IPS-20b (cell line): ENCODE measurements at regions not wholly inside any gene's neighbourhood (a gene's known extent, or its start where the extent isn't known, plus 50 kb on each side); places are given as distances from the start of the nearest gene placed in this dataset.

Experiments
- H3K27ac ChIP-seq: one replicate; pipeline ENCODE4 v1.5.1; 2013; ENCODE audit warnings: low read length
- H3K27me3 ChIP-seq: 2 replicates; pipeline ENCODE4 v1.6.1; 2013; ENCODE audit warnings: mild to moderate bottlenecking, low read length, inconsistent platforms; ENCODE audit not compliant: insufficient read depth
- H3K36me3 ChIP-seq: 2 replicates; pipeline ENCODE4 v1.6.1; 2013; ENCODE audit warnings: low read depth, mild to moderate bottlenecking, inconsistent platforms, low read length, moderate library complexity; ENCODE audit not compliant: insufficient read depth
- H3K4me1 ChIP-seq: 2 replicates; pipeline ENCODE4 v1.6.1; 2013; ENCODE audit warnings: mild to moderate bottlenecking, control low read depth, inconsistent platforms, low read length, moderate library complexity; ENCODE audit not compliant: insufficient read depth
- H3K4me3 ChIP-seq: 2 replicates; pipeline ENCODE4 v1.5.1; 2013; ENCODE audit warnings: mild to moderate bottlenecking, low read length, inconsistent platforms
- H3K9ac ChIP-seq: 2 replicates; pipeline ENCODE4 v1.6.1; 2013; ENCODE audit warnings: low read depth, mild to moderate bottlenecking, inconsistent platforms, low read length, moderate library complexity
- H3K9me3 ChIP-seq: 2 replicates; pipeline ENCODE4 v1.6.1; 2013; ENCODE audit warnings: mild to moderate bottlenecking, low read depth, low read length, inconsistent platforms; ENCODE audit not compliant: insufficient read depth

- no peaks in the 10 kb centered on the region for H3K27me3 ChIP-seq
- no peak overlapping the region for H3K27ac ChIP-seq
- no peaks in the 10 kb centered on the region for H3K36me3 ChIP-seq
- H3K4me1 ChIP-seq = no peaks in the 10 kb centered on the region; the same call in 1 of the 2 replicates
- no peak overlapping the region for H3K9ac ChIP-seq
- no peaks in the 10 kb centered on the region for H3K9me3 ChIP-seq
- no peak overlapping the region for H3K4me3 ChIP-seq
Observed at GRCh38 chr13:37379841-37380240, 218.7 kb downstream of the POSTN start.

GRCh38 chr13:37375724-37376123 is 222.8 kb downstream of the POSTN start:
- Histone ChIP-seq H3K9ac (no peak overlapping the region), H3K4me3 (no peak overlapping the region), H3K9me3 (no peaks in the 10 kb centered on the region), H3K4me1 (no peaks in the 10 kb centered on the region), H3K27me3 (no peaks in the 10 kb centered on the region), H3K27ac (no peak overlapping the region), H3K36me3 (no peaks in the 10 kb centered on the region)

DNA sequence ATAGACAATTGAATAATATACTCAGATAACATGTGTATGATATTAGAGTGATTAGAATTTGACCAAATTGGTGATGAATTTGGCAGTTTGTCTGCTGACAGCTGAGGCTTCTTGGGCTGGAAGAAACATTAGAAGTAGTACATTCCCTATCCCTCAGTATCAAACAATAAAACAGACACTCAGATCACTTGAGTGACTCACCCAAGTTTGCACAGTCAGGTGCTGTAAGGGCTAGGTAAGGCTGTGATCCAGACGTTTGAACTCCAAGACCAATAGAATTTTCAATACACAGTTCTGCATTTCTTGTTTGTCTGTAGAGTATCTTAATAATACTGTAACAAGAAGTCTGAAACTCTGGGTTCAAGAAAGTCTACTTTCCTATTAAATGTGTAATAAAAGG is 223.5 kb downstream of the POSTN start:
- H3K9me3 ChIP-seq = no peaks in the 10 kb centered on the region
- no peak overlapping the region for H3K27ac ChIP-seq
- no peak overlapping the region for H3K9ac ChIP-seq
- no peaks in the 10 kb centered on the region for H3K36me3 ChIP-seq
- no peaks in the 10 kb centered on the region for H3K4me1 ChIP-seq
- no peaks in the 10 kb centered on the region for H3K27me3 ChIP-seq
- no peak overlapping the region for H3K4me3 ChIP-seq

GRCh38 chr13:37369616-37370015 is 229.0 kb downstream of the POSTN start:
- no peaks in the 10 kb centered on the region for H3K9me3 ChIP-seq
- H3K4me3 ChIP-seq = no peak overlapping the region
- H3K9ac ChIP-seq = no peak overlapping the region
- no peak overlapping the region for H3K27ac ChIP-seq
- no peaks in the 10 kb centered on the region for H3K4me1 ChIP-seq
- H3K36me3 ChIP-seq = no peaks in the 10 kb centered on the region
- H3K27me3 ChIP-seq = no peaks in the 10 kb centered on the region

DNA sequence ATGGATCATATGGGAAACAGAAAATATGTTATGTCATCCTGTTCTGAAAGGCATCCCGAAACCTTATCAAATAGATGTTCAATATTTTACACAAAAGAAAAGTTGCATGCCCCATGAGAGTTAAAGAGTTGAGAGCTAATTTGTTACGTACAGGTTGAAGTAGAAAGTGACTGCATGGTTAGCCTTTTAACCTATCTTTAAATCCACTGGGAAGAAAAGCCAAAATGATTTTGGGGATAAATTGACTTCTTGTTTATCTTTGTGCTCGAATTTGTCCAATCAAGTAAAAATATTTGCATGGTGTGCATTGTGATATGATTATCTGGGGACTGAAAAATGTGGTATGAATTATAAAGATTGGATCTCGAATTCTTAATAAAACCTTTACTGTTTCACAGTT is 230.1 kb downstream of the POSTN start:
- Histone ChIP-seq H3K36me3 (no peaks in the 10 kb centered on the region), H3K9me3 (no peaks in the 10 kb centered on the region), H3K4me1 (no peaks in the 10 kb centered on the region), H3K27me3 (no peaks in the 10 kb centered on the region), H3K9ac (no peak overlapping the region), H3K4me3 (no peak overlapping the region), H3K27ac (no peak overlapping the region)

DNA sequence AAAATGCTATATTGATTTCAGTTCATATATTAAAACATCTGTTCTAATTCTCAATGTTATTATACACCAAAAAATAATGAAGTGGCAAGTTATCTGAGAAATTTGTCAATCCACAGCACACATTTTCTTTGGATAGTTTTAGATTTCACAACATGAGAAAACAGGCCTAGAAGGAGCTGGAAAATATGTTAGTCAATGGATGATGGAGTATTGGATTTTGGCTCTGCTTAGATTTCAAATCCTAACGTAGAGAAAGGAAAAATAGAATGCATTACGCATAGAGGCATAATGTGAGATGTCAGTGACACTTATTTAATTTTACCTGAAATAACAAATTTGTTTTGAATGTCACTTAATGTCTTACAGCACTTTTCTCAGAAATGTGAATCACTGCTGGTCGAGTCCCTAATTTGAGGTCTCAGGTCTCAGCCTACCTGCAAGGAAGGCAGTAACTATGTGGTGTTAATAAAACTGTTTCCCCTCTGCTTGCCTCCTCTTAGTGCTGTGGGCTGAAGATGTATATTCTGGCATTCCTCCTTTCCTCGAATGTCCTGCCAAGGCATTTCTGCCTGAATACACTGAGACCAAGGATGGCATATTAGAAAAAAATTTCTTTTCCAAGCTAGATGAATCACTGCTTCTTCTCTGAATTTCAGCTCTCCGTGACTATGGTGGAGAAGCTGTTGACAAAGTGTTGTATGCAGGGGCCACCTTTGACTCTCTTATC is 232.4 kb downstream of the POSTN start:
- Histone ChIP-seq H3K27me3 (no peaks in the 10 kb centered on the region), H3K36me3 (no peaks in the 10 kb centered on the region), H3K4me3 (no peak overlapping the region), H3K27ac (no peak overlapping the region), H3K9me3 (no peaks in the 10 kb centered on the region), H3K4me1 (no peaks in the 10 kb centered on the region), H3K9ac (no peak overlapping the region)

DNA sequence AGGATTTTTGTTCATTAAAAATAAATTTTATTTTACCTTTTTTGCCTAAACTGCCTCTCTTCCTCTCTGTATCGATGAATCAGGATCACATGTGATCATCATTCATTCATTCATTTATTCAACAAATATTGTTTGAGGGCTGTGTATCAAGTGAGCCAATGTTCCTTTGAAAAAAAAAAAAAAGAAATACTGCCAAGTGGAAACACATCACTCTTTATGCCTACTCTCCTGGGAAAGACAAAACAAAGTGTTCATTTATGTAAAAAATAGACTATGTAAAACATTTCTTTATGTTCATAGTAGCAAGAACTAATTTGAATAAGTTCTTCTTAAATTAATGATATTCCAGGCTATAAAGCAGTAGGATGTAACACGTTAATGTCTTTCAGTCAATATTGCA is 233.1 kb downstream of the POSTN start:
- no peak overlapping the region for H3K27ac ChIP-seq
- H3K4me3 ChIP-seq = no peak overlapping the region
- no peaks in the 10 kb centered on the region for H3K36me3 ChIP-seq
- no peak overlapping the region for H3K9ac ChIP-seq
- H3K9me3 ChIP-seq = no peaks in the 10 kb centered on the region
- no peaks in the 10 kb centered on the region for H3K4me1 ChIP-seq
- no peaks in the 10 kb centered on the region for H3K27me3 ChIP-seq

DNA sequence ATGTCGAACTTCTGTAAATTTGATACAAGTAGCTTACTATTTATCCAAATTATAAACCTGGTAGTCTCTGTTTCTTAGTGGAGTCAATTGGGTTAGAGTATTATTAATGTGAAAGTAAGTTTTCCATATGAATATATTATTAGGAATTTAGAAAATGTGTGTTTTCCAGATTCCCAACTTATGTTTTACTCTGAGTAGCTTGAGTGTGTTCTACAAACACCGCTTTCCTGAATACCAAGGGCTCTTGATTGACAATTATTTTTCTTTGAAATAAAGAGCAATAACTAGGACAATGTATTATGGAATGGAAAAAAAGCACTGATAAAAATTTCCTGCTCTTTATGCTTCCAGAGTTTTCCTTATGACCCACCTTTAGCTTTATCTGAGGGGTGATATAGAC is 233.6 kb downstream of the POSTN start:
- Histone ChIP-seq H3K9ac (no peak overlapping the region), H3K9me3 (no peaks in the 10 kb centered on the region), H3K4me1 (no peaks in the 10 kb centered on the region), H3K36me3 (no peaks in the 10 kb centered on the region), H3K4me3 (no peak overlapping the region), H3K27me3 (no peaks in the 10 kb centered on the region), H3K27ac (no peak overlapping the region)

DNA sequence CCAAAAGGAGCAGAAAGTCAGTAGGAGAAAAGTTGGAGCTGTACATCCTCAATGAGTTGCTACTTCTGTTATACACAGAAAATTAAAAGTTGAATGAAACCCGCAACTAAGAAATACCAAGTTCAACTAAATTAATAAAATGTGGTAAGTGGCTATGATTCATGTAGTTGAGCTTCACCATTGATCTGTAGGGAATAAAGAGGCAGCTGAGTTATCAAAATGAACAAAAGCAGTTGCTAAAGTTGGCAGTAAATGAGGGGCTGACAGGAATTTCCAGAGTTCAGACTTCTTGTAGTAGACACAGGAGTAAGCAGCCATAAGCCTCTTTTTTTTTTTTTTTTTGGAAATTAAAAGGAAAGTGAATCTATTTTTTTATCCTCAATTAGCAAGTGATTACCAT is 234.6 kb downstream of the POSTN start:
- Histone ChIP-seq H3K4me3 (no peak overlapping the region), H3K36me3 (no peaks in the 10 kb centered on the region), H3K9me3 (no peaks in the 10 kb centered on the region), H3K27ac (no peak overlapping the region), H3K27me3 (no peaks in the 10 kb centered on the region), H3K4me1 (no peaks in the 10 kb centered on the region), H3K9ac (no peak overlapping the region)

- H3K4me1 ChIP-seq = no peaks in the 10 kb centered on the region
- no peak overlapping the region for H3K9ac ChIP-seq
- H3K27me3 ChIP-seq = no peaks in the 10 kb centered on the region
- no peak overlapping the region for H3K4me3 ChIP-seq
- H3K27ac ChIP-seq = no peak overlapping the region
- no peaks in the 10 kb centered on the region for H3K9me3 ChIP-seq
- H3K36me3 ChIP-seq = no peaks in the 10 kb centered on the region
Observed at GRCh38 chr13:37361608-37362007, 237.0 kb downstream of the POSTN start.

DNA sequence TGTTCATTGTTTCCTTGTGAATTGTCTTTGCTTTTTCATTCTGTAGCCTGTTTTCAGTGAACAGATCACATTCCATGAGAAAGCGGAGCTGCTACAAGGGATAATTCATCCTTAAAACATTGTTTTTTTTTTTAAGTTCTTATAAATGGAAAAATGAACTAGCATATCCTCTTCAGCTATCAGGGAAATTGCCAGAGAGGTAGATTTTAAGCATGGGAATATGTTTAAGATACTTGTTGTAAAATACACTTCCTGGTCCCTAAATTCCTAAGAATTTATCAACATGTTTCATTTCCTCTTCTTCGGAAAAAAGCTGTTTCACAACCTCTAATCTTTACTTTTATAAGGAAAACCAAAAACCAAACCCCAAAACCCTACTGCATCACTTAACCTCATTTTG is 238.0 kb downstream of the POSTN start:
- H3K4me3 ChIP-seq = no peak overlapping the region

DNA sequence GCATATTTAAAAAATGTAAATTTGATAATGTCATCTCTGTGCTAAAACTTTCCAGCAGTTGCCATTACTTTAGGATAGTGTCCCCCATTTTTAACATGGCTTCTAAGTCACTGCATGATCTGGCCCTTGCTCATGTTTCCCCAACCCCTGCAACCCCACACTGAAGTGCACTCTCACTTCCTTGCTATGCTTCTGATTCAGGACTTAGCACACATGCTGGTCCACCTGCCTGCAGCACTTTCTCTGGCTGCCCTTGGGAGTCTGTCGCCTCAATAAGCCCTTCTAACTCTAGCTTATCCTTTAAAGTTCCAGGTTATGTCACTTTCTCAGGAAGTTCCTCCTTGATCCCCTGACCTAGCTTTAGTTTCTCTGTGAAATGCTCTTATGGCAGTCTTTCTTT is 241.0 kb downstream of the POSTN start:
- Histone ChIP-seq H3K36me3 (no peaks in the 10 kb centered on the region), H3K9me3 (no peaks in the 10 kb centered on the region), H3K27me3 (no peaks in the 10 kb centered on the region), H3K27ac (no peak overlapping the region), H3K9ac (no peak overlapping the region), H3K4me3 (no peak overlapping the region), H3K4me1 (no peaks in the 10 kb centered on the region)

More for the DNA sequence above, 238.0 kb downstream of the POSTN start:
- no peaks in the 10 kb centered on the region for H3K9me3 ChIP-seq
- no peaks in the 10 kb centered on the region for H3K36me3 ChIP-seq
- no peak overlapping the region for H3K27ac ChIP-seq
- no peaks in the 10 kb centered on the region for H3K4me1 ChIP-seq
- no peaks in the 10 kb centered on the region for H3K27me3 ChIP-seq
- H3K9ac ChIP-seq = no peak overlapping the region
